ENCODE measurements at regions not wholly inside any gene's neighbourhood (a gene's known extent, or its start where the extent isn't known, plus 50 kb on each side); places are given as distances from the start of the nearest gene placed in this dataset.
"Not testable (repeated sequence)": the region's sequence is repeated elsewhere in the genome, so short reads cannot be mapped to it uniquely, and the experiment has no call there.

GRCh38 chr13:88257706-88258105 lies 586.5 kb downstream of the SLITRK5 start:
- DNase-seq, result no peak

- no peak for DNase-seq
These were observed 592.6 kb downstream of the SLITRK5 start for GRCh38 chr13:88263808-88264207.

- DNase-seq, result no peak
These were observed 610.7 kb downstream of the SLITRK5 start for GRCh38 chr13:88281841-88282240.

GRCh38 chr13:88285329-88285728 lies 614.2 kb downstream of the SLITRK5 start:
- DNase-seq, result no peak

GRCh38 chr13:88288326-88288725 lies 617.2 kb downstream of the SLITRK5 start:
- no peak for DNase-seq

GRCh38 chr13:88291731-88292130 lies 620.6 kb downstream of the SLITRK5 start:
- not testable (repeated sequence) for DNase-seq

GRCh38 chr13:88294368-88294767 lies 623.2 kb downstream of the SLITRK5 start:
- no peak for DNase-seq

GRCh38 chr13:88303157-88303556 lies 632.0 kb downstream of the SLITRK5 start:
- DNase-seq, result no peak

- no peak for DNase-seq
These were observed 632.4 kb downstream of the SLITRK5 start for GRCh38 chr13:88303605-88304004.

GRCh38 chr13:88314496-88314895 lies 643.3 kb downstream of the SLITRK5 start:
- DNase-seq, result no peak

- no peak for DNase-seq
These were observed 657.9 kb downstream of the SLITRK5 start for GRCh38 chr13:88329066-88329465.

- DNase-seq, result no peak
These were observed 668.1 kb downstream of the SLITRK5 start for GRCh38 chr13:88339271-88339741.

GRCh38 chr13:88345171-88345847 lies 674.1 kb downstream of the SLITRK5 start:
- DNase-seq, result no peak

- DNase-seq, result no peak
These were observed 689.6 kb downstream of the SLITRK5 start for GRCh38 chr13:88360761-88361160.

- DNase-seq, result no peak
These were observed 698.7 kb downstream of the SLITRK5 start for GRCh38 chr13:88369866-88370265.

- no peak for DNase-seq
These were observed 705.7 kb downstream of the SLITRK5 start for GRCh38 chr13:88376760-88377388.

GRCh38 chr13:88377852-88378251 lies 706.7 kb downstream of the SLITRK5 start:
- DNase-seq, result no peak

- no peak for DNase-seq
These were observed 713.4 kb downstream of the SLITRK5 start for GRCh38 chr13:88384542-88384941.

GRCh38 chr13:88395804-88396203 lies 724.6 kb downstream of the SLITRK5 start:
- DNase-seq, result no peak

- DNase-seq, result no peak
These were observed 740.5 kb downstream of the SLITRK5 start for GRCh38 chr13:88411696-88412095.

GRCh38 chr13:88417801-88418200 lies 746.6 kb downstream of the SLITRK5 start:
- no peak for DNase-seq

GRCh38 chr13:88424463-88424862 lies 753.3 kb downstream of the SLITRK5 start:
- DNase-seq, result no peak

- no peak for DNase-seq
These were observed 755.5 kb downstream of the SLITRK5 start for GRCh38 chr13:88426661-88427060.

GRCh38 chr13:88429862-88430261 lies 758.7 kb downstream of the SLITRK5 start:
- no peak for DNase-seq

- DNase-seq, result no peak
These were observed 763.8 kb downstream of the SLITRK5 start for GRCh38 chr13:88434953-88435352.

Data from DMS79 (cell line).